Effector memory CD4-positive, alpha-beta T cell (primary cell): ENCODE measurements at regions not wholly inside any gene's neighbourhood (a gene's known extent, or its start where the extent isn't known, plus 50 kb on each side); places are given as distances from the start of the nearest gene placed in this dataset.
"Not testable (repeated sequence)": the region's sequence is repeated elsewhere in the genome, so short reads cannot be mapped to it uniquely, and the experiment has no call there.

Source experiments
- DNase-seq, 3 donors: peaks; one replicate each; pipeline ENCODE4 v3.0.0-alpha.2; 2020
- H3K27ac ChIP-seq: 2 replicates; pipeline ENCODE4 v1.7.0; 2013; ENCODE audit warnings: mild to moderate bottlenecking, low read length, moderate library complexity; ENCODE audit not compliant: insufficient read depth, poor library complexity, severe bottlenecking
- H3K27me3 ChIP-seq: replicated peaks from 2 replicates; pipeline ENCODE4 v1.7.0; 2013; ENCODE audit warnings: mild to moderate bottlenecking, low read length; ENCODE audit not compliant: insufficient read depth, control insufficient read depth, poor library complexity, severe bottlenecking
- H3K36me3 ChIP-seq: 2 replicates; pipeline ENCODE4 v1.7.0; 2013; ENCODE audit warnings: mild to moderate bottlenecking, low read length, moderate library complexity; ENCODE audit not compliant: control insufficient read depth, insufficient read depth
- H3K4me1 ChIP-seq: 2 replicates; pipeline ENCODE4 v1.7.0; 2013; ENCODE audit warnings: low read length, mild to moderate bottlenecking; ENCODE audit not compliant: control insufficient read depth, insufficient read depth, poor library complexity, severe bottlenecking
- H3K4me3 ChIP-seq: 2 replicates; pipeline ENCODE4 v1.7.0; 2013; ENCODE audit warnings: low read length, low read depth, mild to moderate bottlenecking; ENCODE audit not compliant: insufficient read depth, poor library complexity, severe bottlenecking
- H3K9me3 ChIP-seq: 2 replicates; pipeline ENCODE4 v1.7.0; 2013; ENCODE audit warnings: mild to moderate bottlenecking, low read length, moderate library complexity; ENCODE audit not compliant: control insufficient read depth

DNA sequence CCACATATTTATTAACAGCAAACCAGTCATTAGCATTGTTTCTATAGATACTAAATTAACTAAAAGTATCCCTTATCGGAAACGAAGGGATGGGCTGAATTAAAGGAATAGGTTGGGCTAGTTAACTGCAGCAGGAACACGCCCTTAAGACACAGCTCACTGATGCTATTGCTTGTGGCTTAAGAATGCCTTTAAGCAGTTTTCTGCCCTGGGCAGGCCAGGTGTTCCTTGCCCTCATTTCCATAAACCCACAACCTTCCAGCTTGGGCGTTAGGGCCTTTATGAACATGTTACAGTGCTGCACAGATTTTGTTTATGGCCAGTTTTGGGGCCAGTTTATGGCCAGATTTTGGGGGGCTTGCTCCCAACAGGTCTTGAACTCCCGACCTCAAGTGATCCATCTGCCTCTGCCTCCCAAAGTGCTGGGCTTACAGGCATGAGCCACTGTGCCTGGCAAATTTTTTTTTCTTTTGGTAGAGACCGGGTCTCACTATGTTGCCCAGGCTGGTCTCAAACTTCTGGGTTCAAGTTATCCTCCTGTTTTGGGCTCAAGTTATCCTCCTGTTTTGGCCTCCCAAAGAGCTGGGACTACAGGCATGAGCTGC lies 90.1 kb upstream of the GRIN2A start:
- not testable (repeated sequence) for H3K9me3 ChIP-seq, DNase-seq, H3K27me3 ChIP-seq, H3K27ac ChIP-seq, H3K4me3 ChIP-seq, H3K36me3 ChIP-seq, H3K4me1 ChIP-seq

DNA sequence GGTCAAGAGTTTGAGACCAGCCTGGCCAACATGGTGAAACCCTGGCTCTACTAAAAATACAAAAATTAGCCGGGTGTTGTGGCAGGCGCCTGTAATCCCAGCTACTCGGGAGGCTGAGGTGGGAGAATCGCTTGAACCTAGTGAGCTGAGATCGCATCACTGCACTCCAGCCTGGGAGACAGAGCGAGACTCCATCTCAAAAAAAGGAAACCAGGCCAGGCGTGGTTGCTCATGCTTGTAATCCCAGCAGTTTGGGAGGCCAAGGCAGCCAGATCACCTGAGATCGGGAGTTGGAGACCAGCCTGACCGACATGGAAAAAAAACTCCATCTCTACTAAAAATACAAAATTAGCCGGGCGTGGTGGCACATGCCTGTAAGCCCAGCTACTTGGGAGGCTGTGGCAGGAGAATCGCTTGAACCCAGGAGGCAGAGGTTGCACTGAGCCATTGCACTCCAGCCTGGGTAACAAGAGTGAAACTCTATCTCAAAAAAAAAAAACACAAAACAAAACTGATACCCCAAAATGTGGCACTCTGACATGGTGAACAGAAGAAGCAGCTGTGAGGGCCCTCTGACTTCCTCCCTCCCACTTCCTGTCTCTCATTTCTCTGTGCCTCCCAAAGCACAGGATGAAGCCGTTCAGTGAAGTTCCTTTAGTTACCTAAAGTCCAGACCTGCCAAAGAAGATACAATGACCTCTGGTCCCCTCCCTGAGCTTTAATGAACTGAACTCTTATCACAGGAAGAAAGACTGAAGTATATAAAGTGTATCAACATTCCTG lies 93.2 kb upstream of the GRIN2A start:
- not testable (repeated sequence) for H3K4me3 ChIP-seq, H3K36me3 ChIP-seq, H3K27me3 ChIP-seq, H3K9me3 ChIP-seq, H3K4me1 ChIP-seq, H3K27ac ChIP-seq, DNase-seq

DNA sequence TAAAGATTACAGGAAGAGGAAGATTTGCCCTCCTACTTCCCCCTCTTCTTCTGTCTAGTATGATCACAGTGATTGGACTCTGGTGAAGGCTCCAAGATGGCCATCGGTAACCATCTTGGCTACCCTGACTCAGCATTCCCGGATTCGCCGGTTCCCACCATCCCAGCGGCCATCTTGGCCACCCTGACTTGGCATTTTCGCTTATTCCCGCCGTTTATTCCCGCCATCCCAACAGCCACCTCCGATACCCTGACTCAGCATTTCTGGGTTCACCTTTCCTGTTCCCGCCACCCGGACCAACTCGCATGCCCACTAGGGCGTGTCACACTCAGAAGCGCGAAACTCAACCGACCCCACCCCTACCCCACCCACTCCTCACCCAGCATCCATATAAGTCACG lies 95.4 kb upstream of the GRIN2A start:
- Histone ChIP-seq H3K27me3 (no peaks in the 10 kb centered on the region), H3K4me3 (no peak overlapping the region), H3K36me3 (no peaks in the 10 kb centered on the region), H3K9me3 (no peaks in the 10 kb centered on the region), H3K27ac (no peak overlapping the region), H3K4me1 (no peaks in the 10 kb centered on the region)
- DNase-seq = no peak

DNA sequence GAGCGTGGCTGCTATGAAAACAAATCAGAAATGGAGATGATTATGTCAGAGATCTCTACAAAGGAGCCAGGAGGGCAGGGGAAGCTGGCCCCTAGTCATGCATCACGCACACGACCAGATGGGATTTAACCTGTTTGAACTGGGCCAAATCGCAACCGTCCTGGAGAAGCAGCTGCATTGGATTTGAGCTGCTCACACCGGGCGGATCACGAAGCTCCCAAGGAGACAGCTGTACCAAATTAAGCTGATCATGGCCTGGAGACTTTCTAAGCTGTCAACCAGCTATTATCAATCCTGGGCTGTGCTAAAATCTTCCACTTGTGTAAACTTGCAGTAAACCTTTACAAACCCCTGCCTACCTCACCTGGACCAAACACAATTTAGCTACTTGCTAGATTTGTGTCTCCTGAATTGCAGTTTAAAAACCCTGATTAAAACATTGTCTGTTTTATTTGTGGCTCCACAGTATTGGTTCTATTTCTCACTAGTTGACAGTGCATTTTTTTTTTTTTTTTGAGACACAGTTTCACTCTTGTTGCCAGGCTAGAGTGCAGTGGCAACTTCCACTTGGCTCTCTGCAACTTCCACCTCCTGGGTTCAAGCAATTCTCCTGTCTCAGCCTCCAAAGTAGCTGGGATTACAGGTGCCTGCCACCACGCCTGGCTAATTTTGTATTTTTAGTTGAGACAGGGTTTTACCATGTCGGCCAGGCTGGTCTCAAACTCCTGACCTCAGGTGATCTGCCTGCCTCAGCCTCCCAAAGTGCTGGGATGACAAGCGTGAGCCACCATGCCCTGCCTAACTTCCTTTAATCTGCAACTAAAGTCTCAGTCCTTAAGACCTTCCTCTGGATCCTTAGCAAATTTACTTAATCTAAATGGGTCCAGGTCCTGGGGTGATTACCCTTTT lies 98.3 kb upstream of the GRIN2A start:
- DNase-seq = no peak

DNA sequence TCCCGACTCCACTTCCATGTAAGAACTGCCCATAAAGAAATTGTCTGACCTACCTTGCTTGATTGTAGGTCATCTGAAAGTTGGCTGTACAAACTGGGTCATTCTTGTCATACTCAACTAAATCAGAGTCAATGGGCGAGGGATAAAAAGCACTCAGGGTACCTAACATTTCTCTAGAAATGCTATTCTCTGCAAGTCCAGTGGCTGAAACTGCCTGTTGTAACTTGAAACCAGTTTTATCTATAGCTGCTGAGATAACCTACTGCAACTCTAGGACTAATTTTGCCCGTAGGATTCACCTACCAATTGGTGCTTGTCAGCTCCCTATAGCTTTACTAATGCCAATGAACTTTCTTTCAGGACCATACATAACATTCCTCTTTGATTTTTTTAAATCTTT lies 100.1 kb upstream of the GRIN2A start:
- no peaks in the 10 kb centered on the region for H3K9me3 ChIP-seq
- no peaks in the 10 kb centered on the region for H3K4me1 ChIP-seq
- no peaks in the 10 kb centered on the region for H3K27me3 ChIP-seq
- no peak for DNase-seq
- H3K27ac ChIP-seq = no peak overlapping the region
- H3K4me3 ChIP-seq = no peak overlapping the region
- H3K36me3 ChIP-seq = no peaks in the 10 kb centered on the region

More for the DNA sequence above, 98.3 kb upstream of the GRIN2A start:
- no peaks in the 10 kb centered on the region for H3K9me3 ChIP-seq
- no peak overlapping the region for H3K27ac ChIP-seq
- H3K4me1 ChIP-seq = no peaks in the 10 kb centered on the region
- no peak overlapping the region for H3K4me3 ChIP-seq
- H3K27me3 ChIP-seq = no peaks in the 10 kb centered on the region
- no peaks in the 10 kb centered on the region for H3K36me3 ChIP-seq

DNA sequence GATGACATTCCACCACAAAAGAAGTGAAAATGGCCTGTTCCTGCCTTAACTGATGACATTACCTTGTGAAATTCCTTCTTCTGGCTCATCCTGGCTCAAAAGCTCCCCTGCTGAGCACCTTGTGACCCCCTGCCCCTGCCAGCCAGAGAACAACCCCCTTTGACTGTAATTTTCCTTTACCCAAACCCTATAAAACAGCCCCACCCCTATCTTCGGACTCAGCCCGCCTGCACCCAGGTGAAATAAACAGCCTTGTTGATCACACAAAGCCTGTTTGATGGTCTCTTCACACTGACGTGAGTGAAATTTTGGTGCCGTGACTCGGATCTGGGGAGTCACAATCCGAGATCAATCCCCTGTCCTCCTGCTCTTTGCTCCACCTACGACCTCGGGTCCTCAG lies 101.0 kb upstream of the GRIN2A start:
- H3K4me3 ChIP-seq, H3K27ac ChIP-seq, H3K27me3 ChIP-seq, H3K9me3 ChIP-seq, H3K36me3 ChIP-seq, H3K4me1 ChIP-seq, DNase-seq: not testable (repeated sequence)

GRCh38 chr16:10290467-10291105 lies 95.3 kb upstream of the ATF7IP2 start:
- not testable (repeated sequence) for H3K4me1 ChIP-seq, H3K36me3 ChIP-seq, H3K27ac ChIP-seq, DNase-seq, H3K4me3 ChIP-seq, H3K27me3 ChIP-seq, H3K9me3 ChIP-seq

DNA sequence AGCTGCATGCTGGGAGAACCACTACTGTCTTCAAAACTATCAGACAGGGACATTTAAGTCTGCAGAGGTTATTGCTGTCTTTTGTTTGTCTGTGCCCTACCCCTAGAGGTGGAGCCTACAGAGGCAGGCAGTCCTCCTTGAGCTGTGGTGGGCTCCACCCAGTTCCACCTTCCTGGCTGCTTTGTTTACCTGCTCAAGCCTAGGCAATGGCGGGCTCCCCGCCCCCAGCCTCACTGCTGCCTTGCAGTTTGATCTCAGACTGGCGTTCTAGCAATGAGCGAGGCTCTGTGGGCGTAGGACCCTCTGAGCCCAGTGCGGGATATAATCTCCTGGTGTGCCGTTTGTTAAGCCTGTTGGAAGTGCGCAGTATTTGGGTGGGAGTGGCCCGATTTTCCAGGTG lies 93.7 kb upstream of the ATF7IP2 start:
- H3K4me3 ChIP-seq, H3K4me1 ChIP-seq, H3K36me3 ChIP-seq, H3K9me3 ChIP-seq, DNase-seq, H3K27ac ChIP-seq, H3K27me3 ChIP-seq: not testable (repeated sequence)

DNA sequence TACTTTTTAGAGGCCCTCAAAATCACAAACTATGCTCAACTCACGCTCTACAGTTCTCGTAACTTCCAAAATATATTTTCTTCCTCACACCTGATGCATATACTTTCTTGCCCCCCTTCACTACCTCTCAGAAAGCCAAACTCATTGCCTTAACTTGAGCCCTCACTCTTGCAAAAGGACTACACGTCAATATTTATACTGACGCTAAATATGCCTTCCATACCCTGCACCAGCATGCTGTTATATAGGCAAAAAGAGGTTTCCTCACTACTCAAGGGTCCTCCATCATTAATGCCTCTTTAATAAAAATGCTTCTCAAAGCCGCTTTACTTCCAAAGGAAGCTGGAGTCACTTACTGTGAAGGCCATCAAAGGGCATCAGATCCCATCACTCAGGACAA lies 92.9 kb upstream of the ATF7IP2 start:
- H3K4me3 ChIP-seq, H3K27ac ChIP-seq, DNase-seq, H3K9me3 ChIP-seq, H3K36me3 ChIP-seq, H3K27me3 ChIP-seq, H3K4me1 ChIP-seq: not testable (repeated sequence)
